Putamen (tissue), 1 donor: ENCODE measurements at regions not wholly inside any gene's neighbourhood (a gene's known extent, or its start where the extent isn't known, plus 50 kb on each side); places are given as distances from the start of the nearest gene placed in this dataset.
A peak's percentile ranks its signal among the peaks of the same experiment; 100 is the strongest.

Experiments
- DNase-seq: peaks from one replicate; pipeline ENCODE4 v3.0.0-alpha.2; 2016; ENCODE audit warnings: low spot score

- DNase-seq = no peak
These were observed 231.3 kb upstream of the NR4A3 start for GRCh38 chr9:99590410-99590809.

DNA sequence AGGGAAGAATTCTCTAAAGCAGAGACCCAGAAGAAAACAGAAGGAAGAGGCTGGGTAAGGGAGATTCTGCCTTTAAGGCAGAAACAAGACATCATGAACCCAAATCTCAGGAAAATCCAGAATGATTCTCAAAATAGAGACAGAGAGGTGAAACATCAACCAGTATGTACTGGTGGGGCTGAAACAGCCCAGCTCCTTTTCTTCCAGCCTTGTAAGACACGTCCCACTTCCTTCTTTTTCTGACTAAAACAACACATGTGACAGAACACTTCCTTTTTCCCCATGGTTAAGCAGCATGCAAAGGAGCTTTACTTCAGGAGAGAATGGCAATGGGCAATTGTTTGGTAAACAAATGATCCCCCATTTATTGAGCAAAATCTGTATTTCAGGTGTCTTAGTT is 230.8 kb upstream of the NR4A3 start:
- peak; percentile 9 for DNase-seq

DNA sequence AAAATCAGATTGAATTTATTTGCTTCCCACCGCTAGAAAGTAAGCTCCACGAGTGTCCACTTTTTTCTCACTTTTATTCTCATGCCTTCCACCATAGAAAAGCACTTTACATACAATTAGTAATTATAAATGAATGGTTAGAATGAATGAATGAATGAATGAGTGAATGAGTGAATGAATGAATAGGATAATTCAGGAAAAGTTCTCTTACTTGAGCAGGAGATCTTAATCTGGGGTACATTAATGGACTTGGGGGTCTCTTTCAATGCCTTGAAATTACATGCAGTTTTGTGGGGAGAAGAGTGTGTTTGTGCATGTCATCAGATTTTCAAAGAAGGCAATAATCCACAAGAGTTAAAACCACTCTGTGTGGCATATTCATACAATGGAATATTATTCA is 229.9 kb upstream of the NR4A3 start:
- no peak for DNase-seq

GRCh38 chr9:99592834-99593574 is 228.7 kb upstream of the NR4A3 start:
- no peak for DNase-seq

DNA sequence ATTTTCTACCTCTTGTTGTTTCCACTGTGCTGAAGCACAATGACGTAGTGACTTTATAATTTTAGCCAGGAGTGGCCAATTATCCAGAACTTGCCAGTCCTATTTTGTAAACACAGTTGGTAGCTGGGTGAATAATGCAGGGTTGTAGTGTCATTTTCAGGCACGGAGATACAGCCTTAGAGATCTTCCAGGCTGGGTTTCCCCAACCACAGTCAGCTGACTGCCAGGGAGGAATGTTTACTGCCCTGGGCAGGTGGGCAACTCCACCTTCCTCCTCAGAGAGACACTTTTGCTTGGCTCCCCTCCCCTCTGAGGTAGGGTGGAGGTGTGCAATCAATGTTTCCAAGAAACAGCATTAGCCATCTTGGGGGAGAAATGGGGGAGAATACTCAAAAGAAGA is 228.1 kb upstream of the NR4A3 start:
- DNase-seq = no peak

DNA sequence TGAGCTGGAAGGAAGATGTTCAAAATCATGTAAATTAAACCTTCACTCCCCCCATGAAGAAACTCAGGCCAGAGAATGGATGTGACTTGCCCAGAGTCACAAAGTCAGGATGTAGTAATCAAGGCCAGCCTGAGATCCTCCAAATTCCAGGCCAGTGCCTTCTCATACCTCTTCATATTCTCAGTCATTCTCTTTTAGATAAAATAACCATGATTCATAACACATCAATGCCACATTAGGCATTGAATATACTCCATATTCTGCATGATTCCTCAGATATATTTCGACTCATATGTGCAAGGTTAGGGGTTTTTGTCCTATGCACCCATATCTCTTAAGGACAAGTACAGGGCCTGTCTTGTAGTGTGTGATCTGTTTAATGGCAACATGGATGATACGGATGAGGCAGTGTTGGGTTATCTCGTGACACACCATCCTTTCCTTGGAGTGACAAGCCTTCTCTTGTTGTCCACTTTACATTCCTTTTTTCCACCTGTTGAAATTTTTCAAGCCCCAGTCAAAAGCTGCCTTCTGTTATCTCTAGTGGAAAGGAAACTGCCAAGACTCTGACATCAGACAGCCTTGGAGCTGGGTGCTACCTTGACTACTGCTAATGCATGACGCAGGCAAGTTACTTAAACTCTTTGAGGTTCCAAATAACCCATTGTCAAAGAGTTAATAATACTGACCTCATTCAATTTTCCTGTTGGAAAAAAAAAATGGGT is 227.5 kb upstream of the NR4A3 start:
- DNase-seq = no peak

- no peak for DNase-seq
These were observed 225.9 kb upstream of the NR4A3 start for GRCh38 chr9:99595796-99596195.

- no peak for DNase-seq
These were observed 220.0 kb upstream of the NR4A3 start for GRCh38 chr9:99601571-99602111.

- DNase-seq = no peak
These were observed 218.8 kb upstream of the NR4A3 start for GRCh38 chr9:99602854-99603253.

DNA sequence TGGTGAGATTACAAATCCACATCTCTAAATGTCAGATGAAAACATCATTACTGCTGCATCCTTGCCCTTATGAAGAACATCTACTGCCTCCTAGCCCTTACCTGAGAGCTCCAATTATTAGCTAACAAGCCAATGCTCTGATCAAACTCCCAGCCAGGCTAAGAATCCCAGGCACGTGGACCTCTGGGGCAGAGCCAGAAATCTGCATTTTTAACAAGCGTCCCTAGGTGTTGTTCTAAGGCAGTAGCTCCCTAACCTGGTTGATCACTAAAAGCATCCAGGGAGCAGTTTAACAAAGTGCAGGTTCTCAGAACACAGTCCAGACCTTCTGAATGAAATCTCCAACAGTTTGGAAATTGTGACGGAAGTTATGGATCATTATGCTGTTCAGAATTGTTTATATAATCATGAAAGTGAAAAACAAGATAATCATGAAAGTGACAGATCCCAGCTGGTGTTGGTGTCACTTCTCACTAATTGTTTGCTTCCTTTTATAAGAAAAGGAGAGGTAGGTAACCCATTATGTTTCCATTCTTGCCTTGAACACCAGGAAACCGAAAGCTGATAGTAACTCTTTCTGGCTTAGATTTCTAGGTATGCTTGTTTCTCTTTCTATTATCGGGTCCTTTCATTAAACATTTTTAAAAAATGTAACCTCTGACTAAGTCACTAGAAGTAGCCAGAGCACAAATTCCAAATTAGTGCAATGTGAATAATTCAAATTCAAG is 216.5 kb upstream of the NR4A3 start:
- DNase-seq = no peak

GRCh38 chr9:99606296-99606695 is 215.4 kb upstream of the NR4A3 start:
- no peak for DNase-seq

GRCh38 chr9:99606957-99607356 is 214.7 kb upstream of the NR4A3 start:
- no peak for DNase-seq

- no peak for DNase-seq
These were observed 213.7 kb upstream of the NR4A3 start for GRCh38 chr9:99607842-99608448.

DNA sequence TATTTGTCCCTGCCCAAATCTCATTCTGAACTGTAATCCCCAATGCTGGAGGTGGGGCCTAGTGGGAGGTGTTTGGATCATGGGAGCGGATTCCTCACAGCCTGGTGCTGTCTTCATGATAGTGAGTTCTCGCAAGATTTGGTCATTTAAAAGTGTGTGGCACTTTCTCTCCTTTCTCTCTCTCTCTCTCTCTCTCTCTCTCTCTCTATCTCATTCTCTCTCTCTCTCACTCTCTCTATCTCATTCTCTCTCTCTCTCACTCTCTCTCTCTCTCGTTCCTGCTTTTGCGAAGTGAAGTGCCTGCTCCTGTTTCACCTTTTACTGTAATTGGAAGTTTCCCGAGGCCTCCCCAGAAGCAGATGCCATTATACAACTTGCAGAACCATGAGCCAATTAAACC is 207.3 kb upstream of the NR4A3 start:
- DNase-seq = no peak

DNA sequence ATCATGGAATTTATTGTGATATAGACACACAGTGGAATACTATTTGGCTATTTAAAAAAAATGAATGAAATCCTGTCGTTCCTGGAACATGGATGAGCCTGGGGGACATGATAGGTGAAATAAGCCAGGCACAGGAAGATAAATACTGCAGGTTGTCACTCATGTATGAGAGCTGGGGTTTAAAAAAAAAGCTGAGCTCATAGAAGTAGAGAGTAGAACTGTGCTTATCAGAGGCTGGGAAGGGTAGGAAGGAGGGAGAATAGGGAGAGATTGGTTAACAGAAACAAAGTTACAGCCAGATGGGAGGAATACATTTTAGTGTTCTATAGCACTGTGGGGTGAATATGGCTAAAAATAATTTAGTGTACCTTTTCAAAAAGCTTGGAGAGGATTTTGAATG is 200.6 kb upstream of the NR4A3 start:
- no peak for DNase-seq

DNA sequence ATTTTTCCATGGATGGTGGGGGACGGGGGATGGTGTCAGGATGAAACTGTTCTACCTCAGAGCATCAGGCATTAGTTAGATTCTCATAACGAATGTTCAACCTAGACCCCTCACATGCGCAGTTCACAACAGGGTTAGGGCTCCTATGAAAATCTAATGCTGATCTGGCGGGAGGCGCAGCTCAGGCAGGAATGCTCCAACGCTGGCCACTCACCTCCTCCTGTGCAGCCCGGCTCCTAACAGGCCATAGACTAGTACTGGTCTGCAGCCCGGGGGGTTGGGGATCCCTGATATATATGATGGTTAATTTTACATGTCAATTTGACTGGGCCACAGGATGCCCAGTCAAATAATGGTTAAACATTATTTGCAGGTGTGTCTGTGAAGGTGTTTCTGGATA is 199.0 kb upstream of the NR4A3 start:
- no peak for DNase-seq

- no peak for DNase-seq
These were observed 197.8 kb upstream of the NR4A3 start for GRCh38 chr9:99623780-99624364.

DNA sequence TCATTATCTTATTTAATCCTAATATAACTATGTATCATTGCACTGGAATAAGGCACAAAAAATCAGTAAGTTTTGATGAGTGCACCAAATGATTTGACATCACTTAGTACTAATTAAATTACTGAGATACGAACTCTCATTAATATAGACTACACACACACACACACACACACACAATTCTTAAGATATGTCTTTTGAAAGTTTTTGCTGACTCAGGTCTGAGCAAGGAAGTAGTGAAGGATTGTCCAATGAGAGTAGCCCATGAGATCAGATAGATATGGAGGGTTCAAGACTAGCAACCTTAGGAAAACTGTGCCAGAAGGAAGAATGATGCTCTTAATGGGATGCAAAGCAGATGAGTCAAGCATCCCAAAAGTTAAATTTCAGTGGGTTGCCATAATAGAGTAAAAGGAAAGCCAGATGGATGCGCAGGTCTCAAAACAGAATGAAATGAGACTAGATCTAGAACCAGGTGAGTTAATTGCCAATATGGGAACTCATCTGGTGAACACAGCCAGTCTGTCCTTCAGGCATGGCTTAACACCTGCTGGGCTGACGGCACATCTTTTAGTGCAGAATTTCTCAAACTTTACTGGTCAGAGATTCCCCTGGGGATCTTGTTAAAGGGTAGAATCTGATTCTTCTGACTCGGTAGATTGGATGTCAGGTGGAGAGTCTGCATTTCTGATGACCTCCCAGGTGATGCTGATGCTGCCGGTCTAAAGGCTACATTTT is 197.0 kb upstream of the NR4A3 start:
- no peak for DNase-seq

- DNase-seq = no peak
These were observed 195.3 kb upstream of the NR4A3 start for GRCh38 chr9:99626426-99626825.

DNA sequence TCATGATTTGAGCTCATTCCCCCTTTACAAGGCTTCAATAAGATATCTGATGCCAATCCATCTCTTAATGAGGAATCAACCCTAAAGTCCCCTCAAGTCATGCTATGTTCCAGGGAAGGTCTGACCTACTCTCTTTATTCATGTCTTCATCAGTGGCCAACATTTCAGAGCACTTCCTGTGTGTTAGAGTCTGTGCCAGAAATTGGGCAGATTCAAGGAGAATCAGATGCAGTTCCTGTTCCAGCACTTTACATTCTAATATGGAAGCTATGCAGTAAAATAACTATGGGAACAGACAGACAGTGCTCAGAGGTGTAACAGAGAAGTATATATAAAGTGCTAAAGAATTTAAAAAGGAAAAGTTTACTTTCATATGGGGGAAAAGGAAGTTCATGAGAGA is 193.4 kb upstream of the NR4A3 start:
- DNase-seq = no peak
